ENCODE measurements at regions not wholly inside any gene's neighbourhood (a gene's known extent, or its start where the extent isn't known, plus 50 kb on each side); places are given as distances from the start of the nearest gene placed in this dataset.
A peak's percentile ranks its signal among the peaks of the same experiment; 100 is the strongest.
"Not testable (repeated sequence)": the region's sequence is repeated elsewhere in the genome, so short reads cannot be mapped to it uniquely, and the experiment has no call there.

DNA sequence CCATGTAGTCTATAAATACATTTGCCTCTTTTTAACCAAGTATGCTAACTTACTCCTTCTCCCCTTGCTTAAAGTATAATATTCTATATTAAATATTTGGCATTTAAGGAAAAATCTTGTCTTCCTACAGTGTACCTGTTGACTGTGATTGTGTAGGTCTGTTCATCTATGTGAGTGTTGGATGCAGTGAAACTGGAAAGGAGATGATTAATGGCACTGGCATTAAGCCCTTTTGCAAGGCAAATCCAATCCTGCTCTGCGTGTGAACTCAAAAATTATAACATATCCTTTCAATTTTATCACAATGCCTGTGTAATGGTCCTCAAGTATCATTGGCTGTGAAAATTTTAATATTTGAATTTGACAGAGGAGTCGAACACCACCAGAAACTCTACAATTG is 565.0 kb downstream of the KCNT2 start:
- Histone ChIP-seq H3K4me3 (ENCODE audit: severe bottlenecking) (no peak overlapping the region), H3K4me1 (ENCODE audit: insufficient read depth, poor library complexity, severe bottlenecking) (no peaks in the 10 kb centered on the region), H3K9me3 (ENCODE audit: severe bottlenecking) (peaks cover 2% of the 10 kb centered on the region), H3K27ac (ENCODE audit: poor library complexity, severe bottlenecking) (no peak overlapping the region), H3K36me3 (ENCODE audit: low read depth) (no peaks in the 10 kb centered on the region), H3K27me3 (ENCODE audit: insufficient read depth, poor library complexity, severe bottlenecking) (no peaks in the 10 kb centered on the region)
- DNase-seq (ENCODE audit: low spot score), result no peak
- no peak for ATAC-seq (ENCODE audit: low read depth)
- TF ChIP-seq, protein P1, sequence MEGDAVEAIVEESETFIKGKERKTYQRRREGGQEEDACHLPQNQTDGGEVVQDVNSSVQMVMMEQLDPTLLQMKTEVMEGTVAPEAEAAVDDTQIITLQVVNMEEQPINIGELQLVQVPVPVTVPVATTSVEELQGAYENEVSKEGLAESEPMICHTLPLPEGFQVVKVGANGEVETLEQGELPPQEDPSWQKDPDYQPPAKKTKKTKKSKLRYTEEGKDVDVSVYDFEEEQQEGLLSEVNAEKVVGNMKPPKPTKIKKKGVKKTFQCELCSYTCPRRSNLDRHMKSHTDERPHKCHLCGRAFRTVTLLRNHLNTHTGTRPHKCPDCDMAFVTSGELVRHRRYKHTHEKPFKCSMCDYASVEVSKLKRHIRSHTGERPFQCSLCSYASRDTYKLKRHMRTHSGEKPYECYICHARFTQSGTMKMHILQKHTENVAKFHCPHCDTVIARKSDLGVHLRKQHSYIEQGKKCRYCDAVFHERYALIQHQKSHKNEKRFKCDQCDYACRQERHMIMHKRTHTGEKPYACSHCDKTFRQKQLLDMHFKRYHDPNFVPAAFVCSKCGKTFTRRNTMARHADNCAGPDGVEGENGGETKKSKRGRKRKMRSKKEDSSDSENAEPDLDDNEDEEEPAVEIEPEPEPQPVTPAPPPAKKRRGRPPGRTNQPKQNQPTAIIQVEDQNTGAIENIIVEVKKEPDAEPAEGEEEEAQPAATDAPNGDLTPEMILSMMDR (IDR thresholded peaks at IDR 0.05; ENCODE audit: poor library complexity, severe bottlenecking), result no peak

DNA sequence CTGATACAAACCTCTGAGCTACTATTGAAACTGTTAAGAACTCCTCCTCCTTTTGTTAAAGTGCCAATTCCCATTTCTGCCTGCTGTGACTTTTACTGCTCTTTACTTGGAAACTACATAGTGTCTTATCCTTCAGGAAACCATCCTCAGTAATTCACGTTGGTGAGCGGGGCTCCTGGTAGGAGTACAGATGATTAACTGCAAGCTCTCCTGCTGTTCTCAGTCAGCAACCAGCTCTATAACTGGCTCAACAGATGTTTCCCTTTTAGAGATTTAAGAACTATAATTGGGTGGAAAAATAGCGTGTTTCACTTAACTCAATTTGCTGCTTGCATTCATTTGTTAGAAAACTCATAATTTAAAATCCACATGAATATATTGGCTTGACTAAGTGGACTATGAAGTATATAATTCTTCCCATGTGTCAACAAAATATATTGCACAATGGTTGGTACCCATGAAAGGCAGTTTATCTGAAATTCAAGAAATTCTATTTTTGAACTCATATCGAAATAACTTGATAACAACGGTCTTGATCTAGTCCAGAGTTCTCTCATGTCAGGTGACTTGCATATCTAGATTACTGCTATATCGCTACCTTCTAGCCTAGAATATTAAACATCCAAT is 574.0 kb downstream of the KCNT2 start:
- Histone ChIP-seq H3K27ac (ENCODE audit: poor library complexity, severe bottlenecking) (no peak overlapping the region), H3K9me3 (ENCODE audit: severe bottlenecking) (no peaks in the 10 kb centered on the region), H3K36me3 (ENCODE audit: low read depth) (no peaks in the 10 kb centered on the region), H3K27me3 (ENCODE audit: insufficient read depth, poor library complexity, severe bottlenecking) (no peaks in the 10 kb centered on the region), H3K4me1 (ENCODE audit: insufficient read depth, poor library complexity, severe bottlenecking) (no peaks in the 10 kb centered on the region), H3K4me3 (ENCODE audit: severe bottlenecking) (no peak overlapping the region)
- DNase-seq (ENCODE audit: low spot score) (no peak), ATAC-seq (ENCODE audit: low read depth) (no peak)
- TF ChIP-seq, protein P1 (IDR thresholded peaks at IDR 0.05; ENCODE audit: poor library complexity, severe bottlenecking), result no peak

DNA sequence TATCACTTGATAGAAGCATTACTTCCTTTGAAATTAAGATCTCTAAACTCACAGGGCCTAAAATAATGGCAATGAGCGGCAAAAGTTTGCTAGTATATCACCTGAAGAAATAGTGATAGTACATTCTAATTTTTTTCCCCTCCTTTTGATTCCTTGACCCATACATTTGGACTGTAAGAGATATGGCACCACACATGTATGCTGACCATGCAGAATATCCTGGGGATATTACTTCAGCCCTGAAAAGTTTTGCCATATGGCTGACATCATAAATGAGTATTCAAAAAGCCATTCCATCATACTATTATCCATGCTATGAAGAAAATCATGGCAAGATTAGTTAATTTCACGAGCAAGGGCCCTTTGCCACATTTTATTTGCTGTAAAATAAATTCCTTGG is 576.9 kb downstream of the KCNT2 start:
- not testable (repeated sequence) for H3K27me3 ChIP-seq (ENCODE audit: insufficient read depth, poor library complexity, severe bottlenecking); H3K27ac ChIP-seq (ENCODE audit: poor library complexity, severe bottlenecking); H3K9me3 ChIP-seq (ENCODE audit: severe bottlenecking); ATAC-seq (ENCODE audit: low read depth); H3K4me1 ChIP-seq (ENCODE audit: insufficient read depth, poor library complexity, severe bottlenecking); H3K4me3 ChIP-seq (ENCODE audit: severe bottlenecking); H3K36me3 ChIP-seq (ENCODE audit: low read depth); DNase-seq (ENCODE audit: low spot score)

DNA sequence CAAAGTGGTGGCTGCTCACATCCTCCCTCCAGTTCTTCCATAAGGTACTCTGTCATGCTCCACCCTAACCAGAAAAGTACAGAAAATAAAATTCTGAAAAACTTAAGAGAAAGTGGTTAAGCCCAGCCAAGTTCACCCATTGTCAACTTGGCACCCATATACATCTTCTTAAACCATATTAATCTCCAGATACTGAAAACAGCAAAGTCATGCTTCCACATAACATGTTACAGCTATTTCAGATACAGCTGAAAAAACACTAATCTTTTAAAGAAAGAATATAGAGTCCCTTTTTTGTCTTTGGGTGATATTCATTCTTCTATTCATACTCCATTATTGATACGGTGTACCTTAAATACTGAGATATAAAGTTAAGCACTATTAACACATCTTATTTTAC is 577.8 kb downstream of the KCNT2 start:
- DNase-seq (ENCODE audit: low spot score) (no peak), ATAC-seq (ENCODE audit: low read depth) (no peak)
- H3K4me3 ChIP-seq (ENCODE audit: severe bottlenecking), result no peak overlapping the region
- TF ChIP-seq, protein P1 (IDR thresholded peaks at IDR 0.05; ENCODE audit: poor library complexity, severe bottlenecking), result no peak
- H3K9me3 ChIP-seq (ENCODE audit: severe bottlenecking), result no peaks in the 10 kb centered on the region
- no peaks in the 10 kb centered on the region for H3K36me3 ChIP-seq (ENCODE audit: low read depth)
- no peaks in the 10 kb centered on the region for H3K4me1 ChIP-seq (ENCODE audit: insufficient read depth, poor library complexity, severe bottlenecking)
- no peaks in the 10 kb centered on the region for H3K27me3 ChIP-seq (ENCODE audit: insufficient read depth, poor library complexity, severe bottlenecking)
- H3K27ac ChIP-seq (ENCODE audit: poor library complexity, severe bottlenecking), result no peak overlapping the region

DNA sequence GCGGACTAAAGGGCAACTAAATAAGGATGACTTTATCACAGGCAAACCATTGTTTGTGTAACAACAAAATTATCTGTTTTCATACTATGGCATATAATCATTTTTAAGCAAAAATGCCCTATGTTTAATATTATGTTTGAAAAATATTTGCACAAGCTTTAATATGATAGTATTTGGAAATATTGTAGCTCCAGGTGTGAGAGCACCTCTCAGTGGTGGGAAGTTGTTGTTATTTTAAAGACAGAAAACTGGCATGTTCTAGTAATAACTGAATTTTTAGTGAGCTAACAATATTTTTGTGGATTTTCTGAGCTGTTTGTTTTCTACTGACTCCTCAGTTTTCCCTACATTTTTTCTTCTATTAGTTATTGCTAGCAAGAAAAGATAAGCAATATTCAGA is 578.8 kb downstream of the KCNT2 start:
- H3K27ac ChIP-seq (ENCODE audit: poor library complexity, severe bottlenecking), result no peak overlapping the region
- no peak overlapping the region for H3K4me3 ChIP-seq (ENCODE audit: severe bottlenecking)
- ATAC-seq (ENCODE audit: low read depth) (no peak), DNase-seq (ENCODE audit: low spot score) (no peak)
- no peaks in the 10 kb centered on the region for H3K36me3 ChIP-seq (ENCODE audit: low read depth)
- H3K27me3 ChIP-seq (ENCODE audit: insufficient read depth, poor library complexity, severe bottlenecking), result no peaks in the 10 kb centered on the region
- TF ChIP-seq, protein P1 (IDR thresholded peaks at IDR 0.05; ENCODE audit: poor library complexity, severe bottlenecking), result peak; percentile 30
- no peaks in the 10 kb centered on the region for H3K4me1 ChIP-seq (ENCODE audit: insufficient read depth, poor library complexity, severe bottlenecking)
- H3K9me3 ChIP-seq (ENCODE audit: severe bottlenecking), result no peaks in the 10 kb centered on the region

Data from RWPE2 (cell line).